ENCODE measurements at regions not wholly inside any gene's neighbourhood (a gene's known extent, or its start where the extent isn't known, plus 50 kb on each side); places are given as distances from the start of the nearest gene placed in this dataset.

GRCh38 chr3:157741607-157742006, 238.4 kb upstream of the VEPH1 start:
- no peak for FAIRE-seq
- Histone ChIP-seq H3K4me1 (no peaks in the 10 kb centered on the region), H3K27ac (no peak overlapping the region), H3K4me2 (no peak overlapping the region), H3K9me3 (no peaks in the 10 kb centered on the region), H3K4me3 (no peak overlapping the region)
- DNase-seq (ENCODE audit: low read depth in 1 of 2, low spot score in 1 of 2), result no peak
- TF ChIP-seq, protein P1, sequence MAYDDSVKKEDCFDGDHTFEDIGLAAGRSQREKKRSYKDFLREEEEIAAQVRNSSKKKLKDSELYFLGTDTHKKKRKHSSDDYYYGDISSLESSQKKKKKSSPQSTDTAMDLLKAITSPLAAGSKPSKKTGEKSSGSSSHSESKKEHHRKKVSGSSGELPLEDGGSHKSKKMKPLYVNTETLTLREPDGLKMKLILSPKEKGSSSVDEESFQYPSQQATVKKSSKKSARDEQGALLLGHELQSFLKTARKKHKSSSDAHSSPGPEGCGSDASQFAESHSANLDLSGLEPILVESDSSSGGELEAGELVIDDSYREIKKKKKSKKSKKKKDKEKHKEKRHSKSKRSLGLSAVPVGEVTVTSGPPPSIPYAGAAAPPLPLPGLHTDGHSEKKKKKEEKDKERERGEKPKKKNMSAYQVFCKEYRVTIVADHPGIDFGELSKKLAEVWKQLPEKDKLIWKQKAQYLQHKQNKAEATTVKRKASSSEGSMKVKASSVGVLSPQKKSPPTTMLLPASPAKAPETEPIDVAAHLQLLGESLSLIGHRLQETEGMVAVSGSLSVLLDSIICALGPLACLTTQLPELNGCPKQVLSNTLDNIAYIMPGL (CRISPR knock-in tag; IDR thresholded peaks at IDR 0.05; ENCODE audit: borderline replicate concordance), result no peak
- TF ChIP-seq CEBPB (IDR thresholded peaks at IDR 0.05) (no peak), POLR2AphosphoS2 (conservative IDR thresholded peaks at IDR 0.05; ENCODE audit: low read length) (no peak), HOXB13 (CRISPR knock-in tag; IDR thresholded peaks at IDR 0.05; ENCODE audit: low read depth) (no peak), FOSL2 (IDR thresholded peaks at IDR 0.05) (no peak), FOSL2 (CRISPR knock-in tag; IDR thresholded peaks at IDR 0.05) (no peak), RARB (CRISPR knock-in tag; IDR thresholded peaks at IDR 0.05) (no peak), ESRRA (IDR thresholded peaks at IDR 0.05; ENCODE audit: borderline replicate concordance, low read length) (no peak), JUNB (IDR thresholded peaks at IDR 0.05) (no peak), HDAC2 (IDR thresholded peaks at IDR 0.05) (no peak), HEYL (CRISPR knock-in tag; IDR thresholded peaks at IDR 0.05) (no peak)
- TF ChIP-seq, protein P2, sequence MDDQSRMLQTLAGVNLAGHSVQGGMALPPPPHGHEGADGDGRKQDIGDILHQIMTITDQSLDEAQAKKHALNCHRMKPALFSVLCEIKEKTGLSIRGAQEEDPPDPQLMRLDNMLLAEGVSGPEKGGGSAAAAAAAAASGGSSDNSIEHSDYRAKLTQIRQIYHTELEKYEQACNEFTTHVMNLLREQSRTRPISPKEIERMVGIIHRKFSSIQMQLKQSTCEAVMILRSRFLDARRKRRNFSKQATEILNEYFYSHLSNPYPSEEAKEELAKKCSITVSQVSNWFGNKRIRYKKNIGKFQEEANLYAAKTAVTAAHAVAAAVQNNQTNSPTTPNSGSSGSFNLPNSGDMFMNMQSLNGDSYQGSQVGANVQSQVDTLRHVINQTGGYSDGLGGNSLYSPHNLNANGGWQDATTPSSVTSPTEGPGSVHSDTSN (IDR thresholded peaks at IDR 0.05), result no peak
- ATAC-seq, result no peak
- ChIA-PET CTCF (no interaction called here), POLR2A (no interaction called here)

GRCh38 chr3:157738441-157738840, 235.2 kb upstream of the VEPH1 start:
- TF ChIP-seq POLR2AphosphoS2 (conservative IDR thresholded peaks at IDR 0.05; ENCODE audit: low read length), result no peak
- TF ChIP-seq, protein P2 (IDR thresholded peaks at IDR 0.05), result no peak
- TF ChIP-seq MAX (IDR thresholded peaks at IDR 0.05), result no peak
- no peak for TF ChIP-seq RCOR1 (IDR thresholded peaks at IDR 0.05; ENCODE audit: low read depth, low read length)
- no peak for TF ChIP-seq JUNB (IDR thresholded peaks at IDR 0.05)
- TF ChIP-seq BHLHE40 (IDR thresholded peaks at IDR 0.05; ENCODE audit: low read depth, low read length), result no peak
- no peak for TF ChIP-seq RFX5 (IDR thresholded peaks at IDR 0.05)
- no peak for TF ChIP-seq SREBF2 (IDR thresholded peaks at IDR 0.05)
- no peak for TF ChIP-seq ESRRA (IDR thresholded peaks at IDR 0.05; ENCODE audit: borderline replicate concordance, low read length)
- TF ChIP-seq HDAC2 (IDR thresholded peaks at IDR 0.05), result no peak
- DNase-seq (ENCODE audit: low read depth in 1 of 2, low spot score in 1 of 2), result no peak
- no peaks in the 10 kb centered on the region for H3K4me1 ChIP-seq
- 2% methylated on average over 5 of the region's 5 CpGs for WGBS (ENCODE audit: missing lambda C conversion rate)
- H3K4me3 ChIP-seq, result no peak overlapping the region
- CTCF ChIA-PET, result no interaction called here
- H3K4me2 ChIP-seq, result no peak overlapping the region
- POLR2A ChIA-PET, result interaction anchor here (0.6 kb wide), 1 partner anchor 242 kb away, joined by 3 read pairs; no protein-coding TSS in a partner anchor
- no peak for ATAC-seq
- FAIRE-seq, result no peak
- no peaks in the 10 kb centered on the region for H3K9me3 ChIP-seq
- H3K27ac ChIP-seq, result no peak overlapping the region

DNA sequence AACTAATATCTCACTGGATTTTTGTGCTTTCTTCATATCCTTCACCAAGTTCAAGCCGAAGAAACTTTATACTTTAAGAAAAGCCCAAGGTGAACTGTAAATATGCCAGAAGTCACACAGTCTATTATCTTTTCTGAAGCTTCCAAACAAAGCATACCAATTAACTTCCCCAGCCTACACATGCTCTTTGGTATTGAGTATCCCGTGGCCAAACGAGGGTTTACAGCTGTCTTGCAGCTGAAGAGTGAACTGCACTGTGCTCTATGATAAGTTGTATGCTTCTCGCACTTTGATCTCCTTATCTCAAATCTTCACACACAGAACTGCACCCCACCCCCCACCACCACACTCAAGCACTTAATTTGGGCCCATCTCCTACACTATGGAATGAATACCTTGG, 215.6 kb upstream of the VEPH1 start:
- no peak for DNase-seq (ENCODE audit: low read depth in 1 of 2, low spot score in 1 of 2)
- Histone ChIP-seq H3K4me2 (no peak overlapping the region), H3K4me1 (no peaks in the 10 kb centered on the region), H3K27ac (no peak overlapping the region), H3K9me3 (no peaks in the 10 kb centered on the region), H3K4me3 (no peak overlapping the region)
- 7% methylated on average over 4 of the region's 4 CpGs for WGBS (ENCODE audit: missing lambda C conversion rate)
- POLR2A ChIA-PET, result no interaction called here
- no peak for FAIRE-seq
- CTCF ChIA-PET, result interaction anchor here (0.5 kb wide), 1 partner anchor 17 kb away, joined by 3 read pairs; no protein-coding TSS in a partner anchor
- ATAC-seq, result no peak
- TF ChIP-seq, protein P3, sequence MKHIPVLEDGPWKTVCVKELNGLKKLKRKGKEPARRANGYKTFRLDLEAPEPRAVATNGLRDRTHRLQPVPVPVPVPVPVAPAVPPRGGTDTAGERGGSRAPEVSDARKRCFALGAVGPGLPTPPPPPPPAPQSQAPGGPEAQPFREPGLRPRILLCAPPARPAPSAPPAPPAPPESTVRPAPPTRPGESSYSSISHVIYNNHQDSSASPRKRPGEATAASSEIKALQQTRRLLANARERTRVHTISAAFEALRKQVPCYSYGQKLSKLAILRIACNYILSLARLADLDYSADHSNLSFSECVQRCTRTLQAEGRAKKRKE (CRISPR knock-in tag; IDR thresholded peaks at IDR 0.05; ENCODE audit: low read depth), result no peak
- no peak for TF ChIP-seq BCL3 (IDR thresholded peaks at IDR 0.05)
- TF ChIP-seq TFCP2L1 (CRISPR knock-in tag; IDR thresholded peaks at IDR 0.05), result no peak
